ENCODE measurements at regions not wholly inside any gene's neighbourhood (a gene's known extent, or its start where the extent isn't known, plus 50 kb on each side); places are given as distances from the start of the nearest gene placed in this dataset.

DNA sequence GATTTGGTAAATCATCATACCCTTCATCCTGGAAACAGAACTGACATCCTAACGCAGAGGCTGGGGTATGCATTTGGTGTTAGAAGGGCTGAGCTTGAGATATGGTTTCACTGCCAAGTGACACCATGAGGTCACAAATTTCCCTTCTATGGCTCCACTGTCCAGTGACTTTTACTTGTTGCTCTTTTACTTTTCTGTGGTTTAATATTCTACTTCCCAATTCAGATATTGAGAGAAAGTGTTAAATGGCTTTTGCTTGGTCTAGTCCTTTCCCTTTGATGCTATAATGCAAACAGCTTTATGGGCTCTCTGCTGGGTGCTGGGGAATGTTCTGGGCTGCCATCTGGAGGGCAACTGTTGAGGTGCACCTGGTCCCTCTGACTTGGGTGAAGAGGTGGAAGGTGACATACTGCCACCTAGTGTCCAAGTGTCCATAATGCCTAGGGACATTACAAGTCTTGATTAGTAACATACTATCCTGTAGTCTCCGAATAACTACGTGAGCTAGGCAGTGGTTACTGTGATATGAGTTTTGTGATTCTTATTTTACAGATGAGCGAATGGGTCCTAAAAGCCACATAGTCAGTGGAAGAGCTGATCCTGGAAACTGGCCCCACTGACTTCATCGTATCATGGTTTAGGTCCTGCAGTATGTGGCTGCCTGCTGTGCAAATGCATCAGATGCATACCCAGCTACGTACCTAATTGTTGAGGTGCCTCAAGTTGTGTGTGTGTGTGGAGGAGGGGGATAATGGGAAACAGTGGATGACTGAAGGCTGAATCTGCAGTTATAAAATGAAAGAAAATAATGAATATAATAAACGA is 149.1 kb upstream of the RAG2 start:
- TF ChIP-seq, protein P1, sequence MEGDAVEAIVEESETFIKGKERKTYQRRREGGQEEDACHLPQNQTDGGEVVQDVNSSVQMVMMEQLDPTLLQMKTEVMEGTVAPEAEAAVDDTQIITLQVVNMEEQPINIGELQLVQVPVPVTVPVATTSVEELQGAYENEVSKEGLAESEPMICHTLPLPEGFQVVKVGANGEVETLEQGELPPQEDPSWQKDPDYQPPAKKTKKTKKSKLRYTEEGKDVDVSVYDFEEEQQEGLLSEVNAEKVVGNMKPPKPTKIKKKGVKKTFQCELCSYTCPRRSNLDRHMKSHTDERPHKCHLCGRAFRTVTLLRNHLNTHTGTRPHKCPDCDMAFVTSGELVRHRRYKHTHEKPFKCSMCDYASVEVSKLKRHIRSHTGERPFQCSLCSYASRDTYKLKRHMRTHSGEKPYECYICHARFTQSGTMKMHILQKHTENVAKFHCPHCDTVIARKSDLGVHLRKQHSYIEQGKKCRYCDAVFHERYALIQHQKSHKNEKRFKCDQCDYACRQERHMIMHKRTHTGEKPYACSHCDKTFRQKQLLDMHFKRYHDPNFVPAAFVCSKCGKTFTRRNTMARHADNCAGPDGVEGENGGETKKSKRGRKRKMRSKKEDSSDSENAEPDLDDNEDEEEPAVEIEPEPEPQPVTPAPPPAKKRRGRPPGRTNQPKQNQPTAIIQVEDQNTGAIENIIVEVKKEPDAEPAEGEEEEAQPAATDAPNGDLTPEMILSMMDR (IDR thresholded peaks at IDR 0.05 in 2 of 3, conservative IDR thresholded peaks at IDR 0.05 in 1 of 3; ENCODE audit: borderline replicate concordance in 1 of 3, insufficient read depth in 1 of 3, low read depth in 2 of 3, low read length in 2 of 3): peak; percentile 99 to 100 (median 100)
- TF ChIP-seq EZH2 (IDR thresholded peaks at IDR 0.05) (no peak), ELF1 (IDR thresholded peaks at IDR 0.05; ENCODE audit: borderline replicate concordance, low read depth) (no peak), POLR2AphosphoS5 (IDR thresholded peaks at IDR 0.05; ENCODE audit: low read depth, low read length) (no peak), POLR2A (IDR thresholded peaks at IDR 0.05; ENCODE audit: borderline replicate concordance, extremely low read depth, insufficient read depth, insufficient read length) (no peak), EGR1 (IDR thresholded peaks at IDR 0.05; ENCODE audit: low read depth) (no peak), CBX3 (IDR thresholded peaks at IDR 0.05; ENCODE audit: low read depth) (no peak)
- TF ChIP-seq, protein P2, sequence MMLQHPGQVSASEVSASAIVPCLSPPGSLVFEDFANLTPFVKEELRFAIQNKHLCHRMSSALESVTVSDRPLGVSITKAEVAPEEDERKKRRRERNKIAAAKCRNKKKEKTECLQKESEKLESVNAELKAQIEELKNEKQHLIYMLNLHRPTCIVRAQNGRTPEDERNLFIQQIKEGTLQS (IDR thresholded peaks at IDR 0.05): no peak
